HFFc6 (cell line): ENCODE measurements at regions not wholly inside any gene's neighbourhood (a gene's known extent, or its start where the extent isn't known, plus 50 kb on each side); places are given as distances from the start of the nearest gene placed in this dataset.

Source experiments
- DNase-seq: peaks from one replicate; pipeline ENCODE4 v3.0.0-alpha.2; 2018
- H3K27ac Mint-ChIP-seq: 2 replicates; pipeline ENCODE4 v1.8.0; 2020; ENCODE audit warnings: mild to moderate bottlenecking, mixed read lengths
- H3K27me3 Mint-ChIP-seq: 2 replicates; pipeline ENCODE4 v1.8.0; 2021; ENCODE audit warnings: mild to moderate bottlenecking, moderate library complexity, mixed read lengths; ENCODE audit not compliant: insufficient read depth
- H3K36me3 Mint-ChIP-seq: 2 replicates; pipeline ENCODE4 v1.8.0; 2021; ENCODE audit warnings: low read depth, mixed read lengths
- H3K4me1 Mint-ChIP-seq: 2 replicates; pipeline ENCODE4 v1.8.0; 2020; ENCODE audit warnings: low read depth, mixed read lengths
- H3K4me3 Mint-ChIP-seq: 2 replicates; pipeline ENCODE4 v1.8.0; 2020; ENCODE audit warnings: mild to moderate bottlenecking, moderate library complexity, mixed read lengths
- H3K9me3 Mint-ChIP-seq: 2 replicates; pipeline ENCODE4 v1.8.0; 2020; ENCODE audit warnings: mild to moderate bottlenecking, mixed read lengths
- TF ChIP-seq, protein P1 (sequence below): fragments of 200-600 bp; sonication (generic); IDR thresholded peaks from 2 replicates; pipeline ENCODE4 v1.5.0; 2021; ENCODE audit warnings: antibody characterized with exemption, mild to moderate bottlenecking

DNA sequence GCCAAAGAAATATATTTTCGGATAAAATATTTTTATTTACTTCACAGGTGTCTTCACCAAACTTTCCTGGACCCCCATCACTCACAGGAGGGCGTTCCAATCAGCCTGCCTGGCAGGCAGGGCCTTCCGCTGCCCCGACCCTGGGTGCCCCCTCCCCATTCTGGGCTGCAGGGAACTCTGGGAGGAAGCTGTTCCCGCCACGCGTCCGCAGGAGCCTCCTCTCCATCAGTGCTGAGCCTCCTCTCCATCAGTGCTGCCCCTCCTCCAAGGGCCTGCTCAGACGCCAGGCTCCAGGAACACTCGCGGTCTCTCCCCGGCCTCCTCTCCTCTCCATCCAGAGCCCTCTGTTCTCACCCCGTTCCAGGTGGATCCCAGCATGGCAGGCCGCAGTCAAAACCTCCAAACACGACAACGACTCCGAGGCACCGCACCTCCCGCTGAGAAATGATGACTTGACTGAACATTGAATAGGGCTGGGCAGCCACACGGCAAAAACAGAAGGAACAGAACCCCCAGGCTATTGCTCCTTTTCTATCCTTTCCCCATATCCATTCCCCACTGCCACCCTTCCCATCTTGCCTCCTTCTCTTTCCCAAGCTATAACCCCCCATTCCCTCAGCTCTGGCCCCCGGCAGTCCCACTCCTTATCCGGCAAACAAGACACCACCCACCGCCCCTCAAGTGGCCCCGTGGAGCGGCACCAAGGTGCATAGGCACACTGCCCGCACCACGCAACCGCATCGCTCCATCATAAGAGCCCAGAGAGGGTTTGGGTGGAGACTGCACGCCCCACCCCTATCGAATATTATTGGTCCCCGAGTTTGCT, 268.6 kb upstream of the RAB6C start:
- Mint-ChIP-seq H3K27ac (no peak overlapping the region), H3K27me3 (no peaks in the 10 kb centered on the region; the same call in 1 of the 2 replicates), H3K36me3 (peaks cover 9% of the 10 kb centered on the region; the same call in 1 of the 2 replicates), H3K4me1 (no peaks in the 10 kb centered on the region), H3K9me3 (peaks cover 37% of the 10 kb centered on the region), H3K4me3 (no peak overlapping the region)
- no peak for DNase-seq
- TF ChIP-seq, protein P1, sequence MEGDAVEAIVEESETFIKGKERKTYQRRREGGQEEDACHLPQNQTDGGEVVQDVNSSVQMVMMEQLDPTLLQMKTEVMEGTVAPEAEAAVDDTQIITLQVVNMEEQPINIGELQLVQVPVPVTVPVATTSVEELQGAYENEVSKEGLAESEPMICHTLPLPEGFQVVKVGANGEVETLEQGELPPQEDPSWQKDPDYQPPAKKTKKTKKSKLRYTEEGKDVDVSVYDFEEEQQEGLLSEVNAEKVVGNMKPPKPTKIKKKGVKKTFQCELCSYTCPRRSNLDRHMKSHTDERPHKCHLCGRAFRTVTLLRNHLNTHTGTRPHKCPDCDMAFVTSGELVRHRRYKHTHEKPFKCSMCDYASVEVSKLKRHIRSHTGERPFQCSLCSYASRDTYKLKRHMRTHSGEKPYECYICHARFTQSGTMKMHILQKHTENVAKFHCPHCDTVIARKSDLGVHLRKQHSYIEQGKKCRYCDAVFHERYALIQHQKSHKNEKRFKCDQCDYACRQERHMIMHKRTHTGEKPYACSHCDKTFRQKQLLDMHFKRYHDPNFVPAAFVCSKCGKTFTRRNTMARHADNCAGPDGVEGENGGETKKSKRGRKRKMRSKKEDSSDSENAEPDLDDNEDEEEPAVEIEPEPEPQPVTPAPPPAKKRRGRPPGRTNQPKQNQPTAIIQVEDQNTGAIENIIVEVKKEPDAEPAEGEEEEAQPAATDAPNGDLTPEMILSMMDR = no peak

GRCh38 chr2:129711816-129712675, 267.4 kb upstream of the RAB6C start:
- Mint-ChIP-seq H3K27ac (no peak overlapping the region), H3K4me3 (no peak overlapping the region), H3K9me3 (peaks cover 35% of the 10 kb centered on the region), H3K27me3 (no peaks in the 10 kb centered on the region; the same call in 1 of the 2 replicates), H3K36me3 (peaks cover 9% of the 10 kb centered on the region; the same call in 1 of the 2 replicates), H3K4me1 (no peaks in the 10 kb centered on the region)
- DNase-seq = no peak
- TF ChIP-seq, protein P1 = no peak

DNA sequence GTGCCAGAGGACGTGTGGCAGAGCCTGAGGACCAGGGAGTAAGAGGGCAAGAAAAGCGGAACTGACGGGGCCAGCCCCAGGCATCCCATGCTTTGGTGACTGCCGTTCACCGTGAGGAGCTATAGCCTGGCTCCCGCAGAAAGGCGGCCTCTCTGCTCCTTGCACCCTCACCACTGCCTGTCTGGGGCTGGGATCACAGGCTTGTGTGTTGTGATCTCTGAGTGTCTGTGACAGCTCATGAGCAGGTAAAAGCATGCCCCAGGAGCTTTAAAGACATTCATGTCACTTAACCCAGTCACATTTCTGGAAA, 266.8 kb upstream of the RAB6C start:
- no peak for DNase-seq
- Mint-ChIP-seq H3K4me3 (no peak overlapping the region), H3K27ac (no peak overlapping the region), H3K4me1 (no peaks in the 10 kb centered on the region), H3K36me3 (peaks cover 7% of the 10 kb centered on the region; the same call in 1 of the 2 replicates), H3K9me3 (peaks cover 34% of the 10 kb centered on the region), H3K27me3 (no peaks in the 10 kb centered on the region; the same call in 1 of the 2 replicates)
- TF ChIP-seq, protein P1 = no peak

GRCh38 chr2:129713337-129713736, 266.1 kb upstream of the RAB6C start:
- Mint-ChIP-seq H3K4me3 (no peak overlapping the region), H3K36me3 (peaks cover 4% of the 10 kb centered on the region; the same call in 1 of the 2 replicates), H3K9me3 (peaks cover 30% of the 10 kb centered on the region), H3K4me1 (no peaks in the 10 kb centered on the region), H3K27me3 (no peaks in the 10 kb centered on the region; the same call in 1 of the 2 replicates), H3K27ac (no peak overlapping the region)
- TF ChIP-seq, protein P1 = no peak
- DNase-seq = no peak

GRCh38 chr2:129716781-129717559, 262.5 kb upstream of the RAB6C start:
- Mint-ChIP-seq H3K4me1 (no peaks in the 10 kb centered on the region), H3K27ac (no peak overlapping the region), H3K9me3 (peaks cover 25% of the 10 kb centered on the region), H3K4me3 (no peak overlapping the region), H3K27me3 (no peaks in the 10 kb centered on the region), H3K36me3 (no peaks in the 10 kb centered on the region)
- no peak for DNase-seq
- TF ChIP-seq, protein P1 = no peak
